Spleen (tissue), 7 donors: ENCODE measurements at regions not wholly inside any gene's neighbourhood (a gene's known extent, or its start where the extent isn't known, plus 50 kb on each side); places are given as distances from the start of the nearest gene placed in this dataset.

Source experiments
- CTCF ChIP-seq, 11 experiments: fragments of 200-600 bp in 7 of 11; fragments of 450-650 bp in 4 of 11; sonication (generic) in 4 of 11; IDR thresholded peaks in 8 of 11; conservative IDR thresholded peaks in 3 of 11; 1 replicate in 7 of 11; 2 replicates in 4 of 11; pipeline versions ENCODE4 v1.4.0 to v1.8.0; 2016 to 2021; ENCODE audit warnings: antibody characterized with exemption in 11 of 11, inconsistent platforms in 4 of 11, mild to moderate bottlenecking in 1 of 11
- POLR2A ChIP-seq, 3 donors: fragments of 450-650 bp; IDR thresholded peaks; one replicate each; pipeline ENCODE4 v1.5.1; 2017; ENCODE audit warnings: antibody characterized with exemption in 3 of 3, mild to moderate bottlenecking in 1 of 3
- donor health status: DM: no; HTN: no; CAD: no; lungs with moderate emphysema.
- donor health status: DM: no; HTN: no; CAD: no.
- donor health status: DM: no; HTN: no; CAD: no.

DNA sequence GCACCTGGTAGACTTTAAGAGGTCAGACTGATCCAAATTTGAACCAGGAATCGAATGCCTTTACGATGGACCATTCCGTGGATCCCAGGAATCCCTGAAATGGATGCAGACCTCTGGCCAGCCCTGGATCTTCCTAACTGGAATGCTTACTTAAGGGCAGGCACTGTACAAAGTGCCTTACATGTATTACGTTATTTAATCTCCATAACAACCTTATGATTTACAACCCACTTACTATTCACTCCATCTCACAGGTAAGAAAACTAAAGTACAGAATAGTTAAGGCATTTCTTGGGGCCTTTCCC lies 93.6 kb downstream of the HSPH1 start:
- no peak for TF ChIP-seq CTCF (IDR thresholded peaks at IDR 0.05 in 8 of 11, conservative IDR thresholded peaks at IDR 0.05 in 3 of 11)
- TF ChIP-seq POLR2A (IDR thresholded peaks at IDR 0.05), result no peak
